Fibroblast of mammary gland (primary cell): ENCODE measurements at regions not wholly inside any gene's neighbourhood (a gene's known extent, or its start where the extent isn't known, plus 50 kb on each side); places are given as distances from the start of the nearest gene placed in this dataset.

Source experiments
- DNase-seq: peaks from one replicate; pipeline ENCODE4 v3.0.0-alpha.2; 2010; ENCODE audit warnings: low read depth
- H3K4me3 ChIP-seq: 2 replicates; pipeline ENCODE4 v1.5.1; 2011; ENCODE audit warnings: low read depth, mild to moderate bottlenecking, low read length, moderate library complexity; ENCODE audit not compliant: control insufficient read depth
- TF ChIP-seq, protein P1 (sequence below): conservative IDR thresholded peaks from 2 replicates; pipeline ENCODE4 v1.5.1; 2011; ENCODE audit warnings: low read depth, low read length, inconsistent platforms; ENCODE audit not compliant: control insufficient read depth, insufficient read depth

DNA sequence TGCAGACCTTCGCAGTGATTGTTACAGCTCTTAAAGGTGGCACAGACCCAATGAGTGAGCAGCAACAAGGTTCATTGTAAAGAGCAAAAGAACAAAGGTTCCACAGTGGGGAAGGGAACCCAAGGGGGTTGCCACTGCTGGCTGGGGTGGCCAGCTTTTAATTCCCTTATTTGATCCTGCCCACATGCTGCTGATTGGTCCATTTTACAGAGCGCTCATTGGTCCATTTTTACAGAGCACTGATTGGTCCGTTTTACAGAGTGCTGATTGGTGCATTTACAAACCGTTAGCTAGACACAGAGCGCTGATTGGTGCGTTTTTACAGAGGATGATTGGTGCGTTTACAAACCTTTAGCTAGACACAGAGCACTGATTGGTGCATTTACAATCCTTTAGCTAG, 360.6 kb upstream of the DAB2 start:
- TF ChIP-seq, protein P1, sequence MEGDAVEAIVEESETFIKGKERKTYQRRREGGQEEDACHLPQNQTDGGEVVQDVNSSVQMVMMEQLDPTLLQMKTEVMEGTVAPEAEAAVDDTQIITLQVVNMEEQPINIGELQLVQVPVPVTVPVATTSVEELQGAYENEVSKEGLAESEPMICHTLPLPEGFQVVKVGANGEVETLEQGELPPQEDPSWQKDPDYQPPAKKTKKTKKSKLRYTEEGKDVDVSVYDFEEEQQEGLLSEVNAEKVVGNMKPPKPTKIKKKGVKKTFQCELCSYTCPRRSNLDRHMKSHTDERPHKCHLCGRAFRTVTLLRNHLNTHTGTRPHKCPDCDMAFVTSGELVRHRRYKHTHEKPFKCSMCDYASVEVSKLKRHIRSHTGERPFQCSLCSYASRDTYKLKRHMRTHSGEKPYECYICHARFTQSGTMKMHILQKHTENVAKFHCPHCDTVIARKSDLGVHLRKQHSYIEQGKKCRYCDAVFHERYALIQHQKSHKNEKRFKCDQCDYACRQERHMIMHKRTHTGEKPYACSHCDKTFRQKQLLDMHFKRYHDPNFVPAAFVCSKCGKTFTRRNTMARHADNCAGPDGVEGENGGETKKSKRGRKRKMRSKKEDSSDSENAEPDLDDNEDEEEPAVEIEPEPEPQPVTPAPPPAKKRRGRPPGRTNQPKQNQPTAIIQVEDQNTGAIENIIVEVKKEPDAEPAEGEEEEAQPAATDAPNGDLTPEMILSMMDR, result no peak
- H3K4me3 ChIP-seq, result no peak overlapping the region
- no peak for DNase-seq

DNA sequence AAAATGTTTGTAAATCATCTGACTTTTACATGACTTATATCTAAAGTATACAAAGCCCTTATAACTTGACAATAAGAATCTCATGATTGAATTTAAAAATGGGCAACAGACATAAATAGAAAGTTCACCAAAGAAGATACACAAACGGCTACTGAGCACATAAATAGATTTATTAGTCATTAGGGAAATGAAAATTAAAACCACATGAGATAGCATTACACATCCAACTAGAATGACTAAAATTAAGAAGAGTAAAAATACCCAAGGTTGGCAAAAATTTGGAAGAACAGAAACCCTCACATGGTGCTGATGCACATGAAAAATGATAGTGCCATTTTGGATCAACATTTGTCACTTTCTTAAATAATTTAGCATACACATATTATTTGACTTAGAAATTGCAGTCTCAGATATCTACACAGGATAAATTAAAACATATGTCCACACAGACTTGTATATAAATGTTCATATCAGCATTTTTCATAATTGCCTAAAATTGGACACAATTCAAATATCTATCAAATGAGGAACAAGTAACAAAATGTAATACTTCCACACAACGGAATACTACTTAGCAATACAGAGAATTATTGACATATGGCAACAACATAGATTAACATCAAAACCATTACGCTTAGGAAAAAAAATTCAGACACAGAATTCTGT, 359.1 kb upstream of the DAB2 start:
- H3K4me3 ChIP-seq, result no peak overlapping the region
- DNase-seq, result peak; percentile 86
- TF ChIP-seq, protein P1, result no peak

DNA sequence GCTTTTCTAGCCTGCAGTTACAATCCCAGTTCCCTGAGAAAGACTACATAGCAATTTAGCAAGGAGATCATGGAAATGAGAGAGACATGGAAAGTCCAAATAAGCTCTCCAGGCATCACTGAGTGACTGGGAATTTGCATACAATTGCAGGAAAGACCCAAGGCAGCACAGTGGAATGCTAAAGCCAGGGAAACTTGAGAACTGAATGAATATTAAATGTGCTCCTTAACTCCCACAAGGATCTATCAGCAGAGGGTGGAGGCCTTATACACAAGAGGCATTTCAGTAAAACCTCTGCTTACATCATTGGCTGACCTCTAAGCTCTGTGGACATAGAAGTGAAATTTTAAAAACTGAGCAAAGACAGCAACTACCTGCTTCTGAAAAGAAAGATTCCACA, 355.6 kb upstream of the DAB2 start:
- DNase-seq, result peak; percentile 69

DNA sequence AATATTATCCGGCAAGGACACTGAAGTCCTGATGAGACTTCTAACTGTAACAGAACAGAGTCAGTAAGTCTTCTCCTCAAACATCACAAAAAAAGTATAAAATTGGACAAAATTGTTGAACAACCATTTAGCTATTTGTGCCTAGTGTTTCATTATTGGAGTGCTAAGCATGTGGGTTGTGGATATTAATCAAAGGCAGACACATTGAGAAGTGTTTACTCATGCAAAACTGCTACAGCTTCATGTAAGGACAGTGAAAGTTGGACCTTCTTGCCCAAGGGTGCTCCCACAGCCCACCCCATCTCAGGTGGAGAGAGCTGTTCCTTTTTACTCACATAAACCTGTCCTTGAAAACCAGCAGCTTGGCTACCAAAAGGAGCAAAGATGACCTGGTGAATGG, 355.1 kb upstream of the DAB2 start:
- TF ChIP-seq, protein P1, result no peak
- no peak for DNase-seq
- H3K4me3 ChIP-seq, result no peak overlapping the region

More for the DNA sequence above, 355.6 kb upstream of the DAB2 start:
- TF ChIP-seq, protein P1, result no peak
- H3K4me3 ChIP-seq, result no peak overlapping the region

DNA sequence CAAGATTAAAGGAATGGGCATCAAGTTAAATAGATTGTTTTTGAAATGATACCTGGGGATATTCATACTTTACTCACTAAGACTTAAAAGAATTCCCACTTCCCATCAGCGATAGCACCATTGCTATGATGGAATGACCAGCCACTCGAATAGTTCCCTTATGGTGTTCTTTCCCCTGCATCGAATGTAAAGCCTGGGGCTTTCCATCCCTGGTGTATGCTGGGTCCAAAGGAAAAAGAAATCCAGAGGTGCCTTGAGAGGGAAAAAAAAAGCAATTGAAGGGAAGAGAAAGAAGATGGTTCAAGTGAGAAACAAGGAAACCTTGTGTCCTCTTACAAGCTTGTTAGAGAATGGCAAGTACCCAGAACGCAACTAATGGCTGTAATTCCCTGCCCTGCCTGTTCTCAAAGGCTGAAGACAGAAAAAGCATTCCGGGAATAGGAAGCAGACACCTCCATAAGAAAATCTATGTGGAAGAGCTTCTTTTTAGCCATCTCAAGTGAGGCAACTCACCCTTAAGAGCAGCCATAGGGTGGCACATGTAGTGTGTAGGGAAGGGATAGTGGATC, 351.1 kb upstream of the DAB2 start:
- DNase-seq, result no peak
- TF ChIP-seq, protein P1, result no peak
- no peak overlapping the region for H3K4me3 ChIP-seq

DNA sequence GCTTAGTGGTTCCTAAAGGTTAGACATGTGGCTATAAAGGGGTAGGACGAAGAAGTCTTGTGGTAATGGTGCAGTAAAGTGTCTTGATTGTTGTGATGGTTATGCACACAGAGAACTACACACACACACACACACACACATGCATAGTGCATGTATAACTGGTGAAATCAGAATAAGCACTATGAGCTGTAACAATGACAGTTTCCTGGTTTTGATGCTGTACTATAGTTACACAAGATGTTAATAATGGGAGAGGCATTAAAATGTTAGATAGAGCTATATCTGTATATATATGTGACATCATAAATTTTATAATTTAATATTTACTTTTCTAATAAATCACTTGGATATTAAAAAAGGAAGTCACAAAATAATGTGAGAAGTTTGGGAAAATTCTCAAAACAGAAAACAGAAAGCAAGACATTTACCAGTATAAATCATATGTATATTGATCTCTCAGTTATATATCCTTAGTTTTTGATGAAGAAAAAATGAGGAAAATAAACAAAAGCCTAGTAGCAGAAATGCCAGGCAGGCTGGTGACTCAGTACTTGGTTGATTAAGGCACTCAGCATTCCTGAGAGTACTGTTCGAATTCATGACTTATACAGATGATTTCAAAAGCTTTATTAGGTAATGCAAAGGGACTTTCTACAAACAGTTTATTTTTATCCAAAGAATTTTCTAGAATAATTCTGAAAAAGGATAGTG, 350.5 kb upstream of the DAB2 start:
- H3K4me3 ChIP-seq, result no peak overlapping the region
- TF ChIP-seq, protein P1, result no peak
- DNase-seq, result peak; percentile 86
